Breast epithelium (tissue), 3 donors: ENCODE measurements at regions not wholly inside any gene's neighbourhood (a gene's known extent, or its start where the extent isn't known, plus 50 kb on each side); places are given as distances from the start of the nearest gene placed in this dataset.

Experiments
- POLR2A ChIP-seq: fragments of 450-650 bp; IDR thresholded peaks from one replicate; pipeline ENCODE4 v1.6.1; 2016; ENCODE audit warnings: antibody characterized with exemption, mild to moderate bottlenecking, moderate library complexity
- POLR2AphosphoS5 ChIP-seq, 3 donors: sonication (generic); formaldehyde crosslinking; IDR thresholded peaks; one replicate each; pipeline ENCODE4 v1.6.1; 2017; ENCODE audit warnings: antibody characterized with exemption in 3 of 3
- TF ChIP-seq, protein P1 (sequence below), 3 donors: fragments of 450-650 bp; IDR thresholded peaks; one replicate each; pipeline ENCODE4 v1.5.1; 2016 to 2017; ENCODE audit warnings: antibody characterized with exemption in 3 of 3, mild to moderate bottlenecking in 3 of 3, moderate library complexity in 3 of 3

DNA sequence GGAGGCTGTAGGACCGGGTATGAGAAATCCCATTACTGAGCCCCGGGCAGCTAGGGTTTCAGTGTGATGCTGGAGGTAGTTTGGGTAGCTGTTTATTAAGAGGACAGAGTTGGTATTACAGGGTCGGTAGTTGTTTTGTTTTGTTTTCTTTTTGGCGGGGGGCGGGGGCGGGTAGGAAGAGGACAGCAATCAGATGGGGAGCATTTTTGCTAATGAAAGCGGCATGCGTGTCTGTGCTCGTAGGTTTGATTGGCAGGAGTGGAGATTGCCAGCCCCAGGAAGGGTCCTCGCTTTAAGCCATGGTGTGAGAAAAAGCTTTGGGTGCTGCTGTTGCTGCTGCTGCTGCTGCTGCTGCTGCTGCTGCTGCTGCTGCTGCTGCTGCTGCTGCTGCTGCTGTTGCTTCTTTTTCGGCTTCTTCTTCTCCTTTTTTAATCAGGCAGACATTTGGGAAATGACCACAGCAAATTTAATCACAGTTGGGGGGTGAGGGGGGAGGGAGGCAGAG is 498.5 kb upstream of the ZFHX3 start:
- TF ChIP-seq, protein P1, sequence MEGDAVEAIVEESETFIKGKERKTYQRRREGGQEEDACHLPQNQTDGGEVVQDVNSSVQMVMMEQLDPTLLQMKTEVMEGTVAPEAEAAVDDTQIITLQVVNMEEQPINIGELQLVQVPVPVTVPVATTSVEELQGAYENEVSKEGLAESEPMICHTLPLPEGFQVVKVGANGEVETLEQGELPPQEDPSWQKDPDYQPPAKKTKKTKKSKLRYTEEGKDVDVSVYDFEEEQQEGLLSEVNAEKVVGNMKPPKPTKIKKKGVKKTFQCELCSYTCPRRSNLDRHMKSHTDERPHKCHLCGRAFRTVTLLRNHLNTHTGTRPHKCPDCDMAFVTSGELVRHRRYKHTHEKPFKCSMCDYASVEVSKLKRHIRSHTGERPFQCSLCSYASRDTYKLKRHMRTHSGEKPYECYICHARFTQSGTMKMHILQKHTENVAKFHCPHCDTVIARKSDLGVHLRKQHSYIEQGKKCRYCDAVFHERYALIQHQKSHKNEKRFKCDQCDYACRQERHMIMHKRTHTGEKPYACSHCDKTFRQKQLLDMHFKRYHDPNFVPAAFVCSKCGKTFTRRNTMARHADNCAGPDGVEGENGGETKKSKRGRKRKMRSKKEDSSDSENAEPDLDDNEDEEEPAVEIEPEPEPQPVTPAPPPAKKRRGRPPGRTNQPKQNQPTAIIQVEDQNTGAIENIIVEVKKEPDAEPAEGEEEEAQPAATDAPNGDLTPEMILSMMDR (IDR thresholded peaks at IDR 0.05), result no peak
- TF ChIP-seq POLR2A (no peak), POLR2AphosphoS5 (IDR thresholded peaks at IDR 0.05) (no peak)
